ENCODE measurements at regions not wholly inside any gene's neighbourhood (a gene's known extent, or its start where the extent isn't known, plus 50 kb on each side); places are given as distances from the start of the nearest gene placed in this dataset.
"Not testable (repeated sequence)": the region's sequence is repeated elsewhere in the genome, so short reads cannot be mapped to it uniquely, and the experiment has no call there.

DNA sequence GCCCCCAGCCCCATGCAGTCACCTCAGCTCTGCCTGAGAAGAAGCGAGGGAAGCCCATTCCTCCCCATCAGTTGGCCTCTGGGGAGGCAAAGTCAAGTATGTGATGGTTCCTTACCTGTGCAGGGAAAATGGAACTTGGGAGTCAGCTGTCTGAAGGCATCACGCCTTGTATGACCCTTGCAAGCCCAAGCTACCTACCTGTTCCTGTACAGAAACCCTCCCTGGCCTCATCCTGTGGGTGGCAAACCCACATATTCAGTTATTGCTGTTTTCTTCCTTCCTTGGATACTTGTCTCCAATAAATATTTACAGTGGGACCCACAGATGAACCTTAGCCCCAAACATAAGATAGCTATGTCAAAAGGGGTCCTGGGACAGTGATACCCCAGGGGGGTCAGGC, 92.2 kb upstream of the MLN start:
- no peak for DNase-seq (ENCODE audit: low read depth)

DNA sequence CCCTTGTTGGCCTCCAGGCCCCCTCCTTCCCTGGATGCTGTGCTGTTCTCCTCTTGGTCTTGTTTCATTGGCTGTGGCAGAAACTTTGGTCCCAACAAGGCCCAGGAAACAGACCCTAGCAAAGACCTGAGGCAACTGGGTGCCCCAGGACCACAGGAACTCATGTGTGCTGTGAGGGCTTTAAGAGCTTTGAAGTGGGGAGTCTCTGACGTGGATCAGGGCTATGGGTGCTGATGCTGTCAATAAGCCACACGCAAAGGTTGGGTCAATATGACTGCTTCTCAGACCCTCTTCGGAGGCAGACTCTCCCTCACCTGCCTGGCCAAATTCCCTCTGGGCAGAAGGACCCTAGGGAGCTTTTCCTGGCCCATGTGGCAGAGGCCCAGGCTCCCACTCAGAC, 91.5 kb upstream of the MLN start:
- no peak for DNase-seq (ENCODE audit: low read depth)

DNA sequence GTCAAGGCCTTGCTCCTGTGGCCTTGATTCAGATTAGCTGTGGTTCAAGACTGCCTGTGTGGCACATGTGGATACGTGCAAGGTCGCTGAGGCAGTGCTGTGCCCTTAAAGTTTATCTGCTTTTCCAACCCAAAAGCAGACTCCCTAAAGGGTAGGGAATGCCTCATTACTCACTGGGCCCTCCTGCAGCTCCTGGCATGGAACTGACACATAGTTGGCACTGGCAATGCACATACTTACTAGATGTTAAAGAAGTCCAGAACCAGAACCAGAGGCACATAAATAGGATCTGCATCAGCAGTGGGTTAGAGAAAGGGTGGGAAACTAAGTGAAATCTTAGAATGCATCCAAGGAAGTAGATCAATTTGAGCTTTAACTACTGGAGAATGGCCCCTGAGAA, 90.6 kb upstream of the MLN start:
- no peak for DNase-seq (ENCODE audit: low read depth)

DNA sequence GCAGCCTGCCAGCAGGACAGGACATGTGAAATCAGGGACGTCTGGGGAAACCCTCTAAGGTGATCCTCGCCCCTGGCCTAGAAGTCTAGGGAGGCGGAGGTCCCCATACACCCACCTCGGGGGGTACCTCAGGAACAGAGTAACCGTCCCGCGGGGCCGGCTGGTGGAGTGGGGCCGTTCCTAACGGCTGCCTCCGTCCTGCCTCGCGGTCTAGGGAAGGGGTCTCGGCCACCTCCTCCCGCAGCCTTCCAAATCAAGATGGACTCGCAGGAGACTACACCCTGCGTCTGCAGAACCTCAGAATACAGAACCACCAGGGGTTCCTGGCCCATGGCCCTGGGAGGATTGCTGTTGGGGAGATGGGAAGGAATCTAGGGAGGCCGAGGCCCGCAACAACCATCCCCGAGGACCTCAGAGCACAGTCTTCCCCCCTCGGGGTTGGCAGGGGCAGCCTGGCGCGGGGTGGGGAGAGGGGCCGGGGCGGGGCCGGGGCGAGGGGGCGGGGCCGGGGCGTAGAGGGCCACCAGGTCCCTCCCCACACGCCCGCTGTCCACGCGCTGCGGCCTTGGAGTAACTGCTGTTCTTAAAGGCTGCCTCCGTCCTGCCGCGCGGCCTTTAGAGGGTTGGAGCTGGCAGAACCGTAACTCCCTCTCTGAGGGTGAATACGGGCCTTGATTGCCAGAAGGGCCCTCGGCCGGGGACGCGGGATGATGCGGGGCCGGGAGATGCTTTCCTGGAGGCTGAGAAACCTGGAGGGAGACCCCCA, 89.0 kb upstream of the MLN start:
- no peak for DNase-seq (ENCODE audit: low read depth)

DNA sequence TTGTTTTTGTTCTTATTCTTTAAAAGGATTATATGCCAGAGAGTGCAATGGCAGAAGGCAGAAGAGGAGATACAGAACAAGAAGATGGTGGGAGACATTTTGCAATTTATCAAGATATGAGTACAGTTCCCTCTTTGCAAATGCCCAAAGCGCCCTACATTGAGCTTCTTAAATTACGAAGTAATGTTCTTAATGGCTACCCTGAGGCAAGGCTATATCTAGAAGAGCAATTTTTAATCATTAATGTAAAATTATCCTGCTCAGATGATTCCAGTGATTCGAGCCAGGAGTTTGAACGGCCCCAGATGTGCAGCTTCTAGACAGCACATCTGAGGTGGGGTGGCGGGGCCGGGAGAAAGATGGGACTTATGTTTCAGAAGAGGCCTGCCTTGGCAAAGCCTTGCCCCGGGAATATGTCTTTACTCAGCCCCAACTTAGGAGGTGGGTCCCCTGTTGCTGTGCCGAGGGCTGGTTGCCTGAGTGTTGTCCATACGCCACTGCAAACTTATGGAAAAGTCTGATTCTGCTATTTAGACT, 84.9 kb upstream of the MLN start:
- no peak for DNase-seq (ENCODE audit: low read depth)

DNA sequence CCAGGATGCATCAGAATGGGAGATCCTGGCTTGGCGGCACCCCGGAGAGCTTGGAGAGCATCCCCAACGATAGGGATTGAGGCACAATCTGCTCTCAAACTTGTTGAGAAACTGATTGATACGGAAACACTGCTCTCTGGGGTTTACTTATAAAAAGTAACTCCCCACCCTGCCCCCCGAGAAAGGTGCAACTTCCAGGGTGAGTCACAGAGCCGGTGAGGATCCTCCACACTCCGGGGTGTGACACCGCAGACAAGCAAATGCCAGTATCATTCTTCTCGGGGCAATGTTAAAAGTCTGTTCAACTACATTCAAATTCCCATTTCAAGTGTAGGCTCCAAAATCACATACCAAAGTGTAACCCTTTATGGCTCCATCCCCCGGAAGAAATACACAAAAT, 84.4 kb upstream of the MLN start:
- no peak for DNase-seq (ENCODE audit: low read depth)

DNA sequence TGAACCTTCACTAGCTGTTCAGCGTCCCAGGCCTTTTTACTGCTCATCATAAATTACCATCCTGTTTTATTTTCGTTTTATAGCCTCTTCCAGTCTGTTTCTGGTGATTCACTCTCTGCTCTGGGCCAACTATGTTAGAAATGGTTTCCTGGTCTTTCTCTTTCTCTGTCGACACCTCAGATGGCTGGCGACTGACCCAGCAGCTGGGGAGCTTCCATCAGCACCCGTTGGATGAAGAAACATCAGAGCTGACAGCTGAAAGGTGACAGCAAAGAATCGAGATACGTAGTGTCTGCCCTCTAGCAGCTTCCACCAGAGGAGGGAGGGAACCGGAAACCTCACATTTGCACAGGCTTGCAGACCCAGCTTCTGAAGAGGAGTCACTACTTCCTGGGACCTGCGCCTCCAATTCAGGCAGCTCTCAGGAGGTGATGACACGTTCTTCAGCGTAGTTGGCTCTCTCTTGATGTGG, 82.9 kb upstream of the MLN start:
- peak; percentile 55 for DNase-seq (ENCODE audit: low read depth)

DNA sequence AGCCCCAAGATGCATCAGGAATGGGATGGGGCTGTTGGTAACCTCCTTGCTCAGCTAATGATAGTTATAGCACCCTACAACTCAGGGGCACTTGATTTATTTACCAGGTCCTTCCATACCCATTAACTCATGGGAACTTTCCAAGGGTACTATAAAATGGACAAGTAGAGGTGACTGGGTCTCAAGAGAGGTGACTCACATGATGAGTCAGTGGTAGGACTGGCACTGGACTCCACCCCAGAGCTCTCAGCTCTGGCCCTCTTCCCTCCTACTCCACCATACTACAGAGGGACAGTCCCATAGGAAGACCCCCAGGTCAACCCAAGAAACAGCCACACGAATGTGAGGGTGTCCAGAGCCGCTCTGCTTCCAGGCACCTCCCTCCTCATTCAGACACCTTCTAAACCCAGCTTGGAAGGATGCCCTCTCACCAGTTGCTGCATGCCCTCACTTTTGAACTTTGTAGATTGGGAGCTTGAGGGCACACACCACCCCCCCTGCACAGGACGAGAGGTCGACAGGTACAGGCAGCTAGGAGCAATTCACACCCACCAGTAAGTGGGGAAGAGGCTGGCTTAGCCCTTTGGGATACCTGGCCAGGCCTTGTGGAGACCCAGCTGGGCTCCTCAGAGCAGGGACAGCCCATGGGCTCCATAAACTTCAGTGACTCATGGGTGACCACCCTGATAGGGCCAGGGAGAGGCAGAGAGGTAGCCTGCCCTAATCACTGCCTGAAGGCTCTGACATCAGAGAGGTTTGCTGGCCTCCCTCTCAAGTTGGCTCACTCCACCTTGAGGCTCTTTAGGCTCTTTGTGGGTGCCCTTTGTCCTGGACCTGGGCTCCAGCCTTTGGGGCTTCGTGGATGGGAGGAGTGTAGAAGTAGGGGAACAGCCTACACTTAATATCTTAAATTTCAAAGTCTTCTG, 81.6 kb upstream of the MLN start:
- DNase-seq (ENCODE audit: low read depth) = peak; percentile 65

DNA sequence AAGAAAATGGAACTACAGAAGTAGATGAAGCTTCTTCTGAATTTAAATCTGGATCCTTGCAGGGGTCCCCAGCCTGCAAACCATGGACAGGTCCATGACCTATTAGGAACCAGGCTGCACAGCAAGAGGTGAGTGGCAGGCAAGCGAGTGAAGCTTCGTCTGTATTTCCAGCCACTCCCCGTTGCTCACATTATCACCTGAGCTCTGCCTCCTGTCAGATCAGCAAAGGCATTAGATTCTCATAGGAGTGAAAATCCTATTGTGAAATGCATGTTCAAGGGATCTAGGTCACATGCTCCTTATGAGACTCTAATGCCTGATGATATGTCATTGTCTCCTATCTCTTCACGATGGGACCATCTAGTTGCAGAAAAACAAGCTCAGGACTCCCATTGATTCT, 79.8 kb upstream of the MLN start:
- not testable (repeated sequence) for DNase-seq (ENCODE audit: low read depth)

DNA sequence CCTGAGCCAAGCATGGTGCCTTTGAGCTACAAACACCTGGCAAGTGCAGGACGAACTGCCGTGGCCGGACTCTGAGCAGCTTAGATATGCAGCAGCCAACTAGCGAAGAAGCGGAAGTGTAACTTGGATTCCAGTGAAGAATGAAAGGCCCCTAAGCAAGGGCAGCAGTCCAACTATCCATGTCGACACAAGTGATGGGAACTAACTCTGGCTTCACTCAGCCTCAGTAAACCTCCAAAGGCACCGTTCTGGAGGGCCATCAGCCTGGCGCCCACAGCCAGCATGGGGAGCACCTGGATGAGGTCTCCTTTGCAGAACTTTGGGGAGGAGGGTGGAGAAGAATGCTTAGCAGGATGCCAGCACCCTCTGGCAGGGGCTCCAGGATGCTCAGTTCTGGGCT, 78.4 kb upstream of the MLN start:
- no peak for DNase-seq (ENCODE audit: low read depth)

DNA sequence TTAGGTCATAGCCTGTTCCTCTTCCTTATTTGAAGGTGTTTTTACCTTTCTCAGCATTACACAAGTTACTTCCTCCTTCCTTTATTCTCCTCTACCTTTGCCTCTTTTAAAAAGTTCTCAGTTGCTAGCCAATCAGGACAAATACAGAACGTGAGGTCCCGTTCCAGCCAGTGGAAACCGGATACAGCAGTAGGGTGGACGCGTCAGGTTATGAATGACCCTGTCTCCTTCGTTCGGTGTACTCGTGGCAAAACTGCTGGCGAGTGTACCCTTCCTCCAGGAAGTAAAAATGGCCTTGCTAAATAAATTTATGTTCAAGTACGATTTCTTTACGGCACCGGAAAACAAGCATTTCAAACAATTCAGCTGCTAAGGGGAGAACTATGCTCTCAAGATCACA, 77.0 kb upstream of the MLN start:
- DNase-seq (ENCODE audit: low read depth) = no peak

DNA sequence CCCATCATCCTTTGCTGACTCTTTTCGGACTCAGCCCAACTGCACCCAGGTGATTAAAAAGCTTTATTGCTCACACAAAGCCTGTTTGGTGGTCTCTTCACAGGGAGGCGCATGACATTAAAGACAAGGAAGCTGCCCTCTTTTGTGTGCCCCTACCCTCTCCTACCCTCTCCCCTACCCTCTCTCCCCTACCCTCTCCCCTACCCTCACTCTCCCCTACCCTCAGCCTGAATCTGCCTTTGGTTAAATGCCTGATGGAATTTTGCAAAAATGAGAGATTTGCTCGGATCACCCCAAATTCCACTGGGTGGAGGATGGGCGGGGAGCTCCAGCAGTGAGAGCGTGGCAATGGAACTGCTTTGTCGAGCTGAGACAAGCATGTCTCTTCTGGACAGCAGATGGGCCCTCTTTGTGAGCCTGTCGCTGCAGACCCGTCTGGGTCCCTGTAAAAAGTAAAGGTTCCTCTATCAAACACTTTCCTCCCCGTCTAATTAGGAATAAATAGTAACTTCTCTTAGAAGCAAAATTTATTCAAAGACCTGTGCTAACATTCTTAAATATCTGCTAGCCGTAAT, 76.4 kb upstream of the MLN start:
- DNase-seq (ENCODE audit: low read depth) = no peak

DNA sequence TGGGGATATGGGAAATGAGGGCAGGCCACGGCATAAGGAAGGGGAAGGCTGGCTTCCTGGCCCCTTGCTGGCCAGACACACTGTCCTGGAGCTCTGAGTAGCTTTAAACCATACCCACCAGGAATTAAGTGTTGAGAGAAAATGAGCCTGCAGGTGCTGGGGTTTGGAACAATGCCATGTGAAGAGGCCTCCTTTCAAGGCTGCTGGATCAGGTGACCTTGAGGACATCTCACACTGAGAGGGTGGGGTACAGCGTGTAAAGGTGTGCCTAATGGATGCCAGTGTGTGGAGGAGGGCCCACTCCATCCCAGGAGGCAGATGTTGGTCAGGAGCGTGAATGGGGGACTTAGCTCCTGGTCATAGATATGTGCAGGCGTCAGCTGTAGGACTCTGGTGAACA, 74.8 kb upstream of the MLN start:
- no peak for DNase-seq (ENCODE audit: low read depth)

DNA sequence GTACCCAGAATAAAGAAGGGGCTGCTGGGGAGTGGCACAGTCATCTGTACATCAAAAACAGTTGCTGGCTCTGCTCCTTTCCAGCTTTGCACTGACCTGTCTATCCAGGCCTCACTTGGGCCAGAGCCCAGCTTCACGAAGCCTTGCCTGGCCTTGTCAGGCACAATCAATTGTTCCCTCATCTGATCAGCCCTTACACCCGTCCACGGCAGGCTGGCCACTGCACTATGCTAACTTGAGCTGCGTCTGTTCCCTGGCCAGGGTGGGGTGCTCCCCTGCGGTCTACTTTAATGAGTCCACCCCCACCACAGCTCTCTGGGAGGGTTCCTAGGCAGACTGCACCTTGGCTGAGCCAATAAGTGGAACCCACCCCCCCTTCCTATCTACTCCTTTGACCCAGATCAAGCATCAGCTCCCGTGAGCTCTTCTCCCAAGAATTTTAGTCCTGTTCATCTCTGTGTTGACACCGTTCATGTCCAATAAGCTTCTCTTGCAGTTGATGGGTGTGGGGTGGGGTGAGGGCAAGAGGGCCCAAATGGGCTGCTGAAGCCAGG, 74.3 kb upstream of the MLN start:
- DNase-seq (ENCODE audit: low read depth) = no peak

DNA sequence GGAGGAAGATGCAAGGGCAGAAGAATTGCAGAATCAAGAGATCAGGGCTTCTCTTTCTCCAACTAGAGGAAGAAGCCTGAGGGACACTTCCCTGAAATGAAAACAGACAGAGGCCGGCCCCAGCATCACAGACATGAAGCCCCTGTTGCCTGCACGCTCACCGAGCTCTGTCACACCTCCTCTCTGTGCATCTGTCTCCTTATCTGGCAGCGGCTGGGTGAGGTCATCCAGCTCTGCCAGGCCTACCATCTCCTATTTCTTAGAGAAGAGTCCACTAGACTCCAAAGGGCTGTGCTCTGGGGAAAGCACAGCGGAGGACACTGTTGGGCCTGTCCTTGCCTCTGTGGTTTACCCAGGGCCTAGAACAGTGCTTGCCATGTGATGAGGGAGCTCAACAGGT, 71.9 kb upstream of the MLN start:
- DNase-seq (ENCODE audit: low read depth) = no peak

DNA sequence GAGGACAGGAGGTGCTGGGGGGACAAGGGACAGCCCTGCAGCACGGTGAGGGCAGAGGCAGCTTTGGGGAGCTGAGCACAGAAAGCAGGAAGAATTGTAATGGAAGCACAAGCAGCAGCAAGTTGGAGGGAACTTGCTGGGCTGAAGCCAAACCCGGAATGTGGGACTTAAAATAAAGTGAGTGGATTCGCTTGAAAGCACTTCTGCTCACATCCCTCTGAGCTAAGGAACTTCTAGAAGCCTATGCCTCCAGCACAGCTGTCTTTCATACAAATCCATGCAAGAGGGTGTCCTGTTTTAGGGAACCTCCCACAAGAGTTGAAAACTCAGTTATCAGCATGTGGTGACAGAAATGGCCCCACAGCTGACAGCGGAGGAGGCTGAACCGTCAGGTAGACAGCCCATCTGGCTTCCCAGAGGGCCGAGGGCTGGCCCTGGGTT, 71.4 kb upstream of the MLN start:
- DNase-seq (ENCODE audit: low read depth) = no peak

DNA sequence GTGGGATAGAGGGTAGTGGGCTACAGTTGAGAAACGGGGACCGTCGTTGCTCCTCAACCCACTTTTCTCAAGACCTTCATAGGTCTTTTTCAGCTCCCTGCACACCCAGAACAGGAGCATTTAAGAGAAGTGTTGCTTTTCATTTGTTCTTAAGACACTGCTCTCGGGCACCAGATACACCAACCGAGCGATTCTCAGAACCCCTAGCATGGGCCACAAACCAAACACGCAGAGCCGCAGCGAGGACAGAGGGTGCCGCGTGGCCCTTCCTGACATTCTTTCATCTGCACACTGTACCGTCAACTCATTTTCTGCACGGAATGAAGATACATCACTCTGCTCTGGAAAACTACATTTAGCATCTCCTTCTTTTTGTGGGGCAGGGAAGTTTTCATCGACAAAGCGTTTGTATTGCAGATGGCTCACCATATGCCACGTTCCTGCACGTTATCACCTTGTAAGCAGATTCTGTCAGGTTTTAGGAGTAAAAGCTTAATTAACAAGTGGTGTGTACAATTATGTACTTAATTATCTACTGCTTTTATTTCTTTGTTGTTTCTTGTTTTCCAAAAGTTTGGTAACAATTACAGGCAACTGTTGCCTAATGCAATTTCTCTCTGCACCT, 70.4 kb upstream of the MLN start:
- DNase-seq (ENCODE audit: low read depth) = no peak

DNA sequence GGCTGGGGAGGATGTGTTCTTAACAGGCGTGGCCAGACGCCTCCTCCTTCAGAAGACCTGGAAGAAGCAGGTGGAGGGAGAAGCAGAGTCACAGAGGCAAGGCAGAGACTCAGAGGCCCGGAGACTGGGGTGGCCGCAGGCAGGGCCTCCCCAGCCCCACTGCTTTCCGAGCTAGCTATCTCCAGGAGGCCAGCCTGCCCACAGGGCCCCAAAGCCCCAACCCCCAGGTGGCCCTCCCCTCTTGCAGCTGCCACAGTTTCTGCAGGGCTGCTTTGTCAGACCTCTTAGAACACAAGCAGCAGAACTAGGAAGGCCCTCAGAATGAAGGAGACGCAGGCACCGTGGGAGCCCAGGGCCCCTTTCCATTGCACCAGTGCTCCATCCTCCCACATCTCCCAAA, 69.0 kb upstream of the MLN start:
- no peak for DNase-seq (ENCODE audit: low read depth)

DNA sequence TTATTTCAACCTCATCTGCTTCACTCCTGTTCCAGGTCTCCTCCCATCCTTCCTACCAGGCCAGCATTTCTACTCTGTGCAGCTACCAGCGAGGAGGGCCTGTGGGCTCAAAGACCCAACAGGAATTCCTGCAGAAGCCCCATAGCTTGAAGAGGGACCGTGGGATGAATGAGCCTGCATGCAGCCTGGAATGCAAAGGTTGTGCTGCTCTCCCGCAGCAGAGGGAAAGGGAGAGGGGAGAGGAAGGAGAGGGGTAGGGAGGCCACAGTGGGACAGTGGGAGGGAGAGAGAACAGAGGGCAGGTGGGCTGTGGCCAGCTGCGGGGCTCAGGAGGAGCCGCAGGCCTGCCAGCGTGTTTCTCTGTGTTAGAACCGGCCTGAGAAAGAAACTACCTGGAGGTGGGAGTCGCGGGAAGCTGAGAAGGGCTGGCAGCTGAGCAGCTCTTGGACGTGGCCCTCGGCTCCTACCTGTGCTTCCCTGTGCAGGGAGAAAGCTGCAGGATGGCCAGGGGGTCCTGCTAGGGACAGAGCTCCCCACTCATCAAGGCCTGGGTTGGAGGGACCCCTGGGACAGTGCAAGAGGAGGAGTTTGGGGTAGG, 66.1 kb upstream of the MLN start:
- DNase-seq (ENCODE audit: low read depth) = no peak

DNA sequence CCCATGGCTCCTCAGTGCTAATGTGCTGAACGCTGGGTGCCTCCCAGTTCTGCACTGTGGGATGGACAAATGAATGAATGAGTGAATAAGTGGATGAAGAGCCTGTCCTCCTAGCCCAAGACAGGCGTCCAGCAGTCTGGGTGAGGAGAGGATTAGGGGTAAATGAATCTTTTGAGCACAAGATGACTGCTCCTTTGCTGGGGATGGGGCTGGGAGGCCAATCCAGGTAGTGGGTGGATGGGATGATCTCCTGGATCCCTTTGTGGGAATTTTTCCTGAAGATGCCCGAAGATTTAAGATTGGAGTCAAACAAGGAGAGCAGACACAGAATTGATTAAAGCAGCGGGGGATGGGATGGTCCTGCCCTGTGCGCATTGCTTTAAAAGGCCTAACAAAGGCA, 65.3 kb upstream of the MLN start:
- no peak for DNase-seq (ENCODE audit: low read depth)

DNA sequence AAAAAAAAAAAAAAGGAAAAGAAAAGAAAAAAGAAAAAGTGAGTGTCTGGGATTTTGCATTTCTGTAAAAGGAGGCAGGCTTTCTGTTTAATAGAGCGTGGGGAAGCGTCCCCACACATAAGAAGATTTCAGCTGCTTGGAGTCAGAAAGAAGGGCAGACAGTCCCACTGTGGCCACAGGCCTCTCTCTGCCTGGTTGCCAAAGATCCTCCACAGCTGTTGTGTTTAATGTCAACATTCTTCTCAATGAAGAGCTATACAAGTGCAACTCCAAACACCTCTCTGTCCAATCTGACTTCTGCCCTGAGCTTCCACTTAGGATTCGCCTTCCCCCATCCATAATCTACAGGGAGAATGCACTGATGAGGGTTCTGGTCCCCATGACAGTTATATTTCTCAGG, 64.3 kb upstream of the MLN start:
- DNase-seq (ENCODE audit: low read depth) = no peak
